Left colon (tissue), 2 donors: ENCODE measurements at regions not wholly inside any gene's neighbourhood (a gene's known extent, or its start where the extent isn't known, plus 50 kb on each side); places are given as distances from the start of the nearest gene placed in this dataset.
"Not testable (repeated sequence)": the region's sequence is repeated elsewhere in the genome, so short reads cannot be mapped to it uniquely, and the experiment has no call there.

Experiments used
- ATAC-seq: fragments of 200-7000 bp; cut with Tn5 transposase; one replicate; pipeline ENCODE4 v1.9.1; 2020; ENCODE audit warnings: mild to moderate bottlenecking, moderate library complexity
- DNase-seq, 2 donors: peaks; one replicate each; pipeline ENCODE4 v3.0.0-alpha.2; 2020
- intact Hi-C, 2 donors: fragments of 100-400 bp; cut with DNase I in 1 of 2; cut with micrococcal nuclease in 1 of 2; formaldehyde crosslinking; loops; one replicate each; pipeline versions ENCODE4 v1.11.2 to v1.14.0; 2022; cut with DNase I, micrococcal nuclease
- donor health status: DM: no; HTN: no; CAD: no.
- donor health status: DM: yes; HTN: yes; CAD: no.

DNA sequence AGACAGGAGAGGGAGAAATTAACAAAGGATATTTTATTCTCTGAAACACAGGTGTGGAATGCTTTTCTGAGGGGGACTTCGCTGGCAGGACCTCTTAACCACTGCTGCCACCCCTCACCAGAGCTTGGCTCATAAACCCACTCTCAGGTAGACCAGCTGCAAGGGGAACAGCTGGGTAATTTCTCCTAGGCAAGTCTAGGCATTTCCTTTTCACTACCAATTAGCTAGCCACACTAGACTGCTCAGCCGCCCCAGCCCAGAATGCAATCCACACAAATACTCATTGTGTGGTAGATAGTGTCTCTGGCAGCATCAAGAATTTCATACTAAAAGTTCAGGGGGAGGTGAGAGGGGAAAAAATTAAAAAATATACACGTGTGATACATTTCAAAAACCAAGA lies 267.6 kb upstream of the ID4 start:
- intact Hi-C loops, result no loop called here
- ATAC-seq, result no peak
- DNase-seq, result no peak

DNA sequence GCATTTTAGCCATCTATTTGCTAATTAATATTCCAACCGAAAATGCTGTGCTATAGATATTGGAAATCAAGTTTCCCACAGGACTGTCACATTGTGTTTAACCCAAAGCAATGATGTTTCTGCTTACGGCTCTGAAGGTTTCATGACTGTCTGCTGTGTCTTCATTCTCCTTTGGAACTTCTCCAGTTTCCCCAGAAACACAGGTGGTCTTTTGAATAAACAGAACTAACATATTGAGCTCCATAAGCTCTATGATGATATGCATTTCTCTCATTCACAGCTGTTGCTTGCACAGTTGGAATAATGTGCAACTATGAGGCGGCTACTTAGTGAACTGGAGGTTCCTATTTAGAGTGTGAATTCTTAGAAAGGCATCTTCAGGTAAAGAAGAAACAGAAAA lies 266.0 kb upstream of the ID4 start:
- ATAC-seq, result no peak
- intact Hi-C loops, result no loop called here
- DNase-seq, result no peak

DNA sequence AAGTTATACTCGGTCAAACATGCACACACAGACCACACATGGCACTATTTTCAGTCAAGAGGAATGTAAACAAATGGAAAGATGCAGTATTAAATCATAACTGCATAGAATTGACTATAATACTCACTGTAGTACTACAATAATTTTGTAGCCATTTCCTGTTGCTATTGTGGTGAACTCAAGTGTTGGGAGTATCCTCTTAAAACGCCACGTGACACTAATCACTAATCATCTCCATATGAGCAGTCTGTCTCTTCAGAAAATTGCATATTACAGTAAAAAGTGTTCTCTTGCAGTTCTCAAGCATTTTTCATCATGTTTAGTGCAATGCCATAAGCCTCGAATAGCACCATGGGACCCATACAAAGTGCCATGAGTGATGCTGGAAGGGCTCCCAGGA lies 258.7 kb upstream of the ID4 start:
- no peak for ATAC-seq
- DNase-seq, result no peak
- intact Hi-C loops, result no loop called here

DNA sequence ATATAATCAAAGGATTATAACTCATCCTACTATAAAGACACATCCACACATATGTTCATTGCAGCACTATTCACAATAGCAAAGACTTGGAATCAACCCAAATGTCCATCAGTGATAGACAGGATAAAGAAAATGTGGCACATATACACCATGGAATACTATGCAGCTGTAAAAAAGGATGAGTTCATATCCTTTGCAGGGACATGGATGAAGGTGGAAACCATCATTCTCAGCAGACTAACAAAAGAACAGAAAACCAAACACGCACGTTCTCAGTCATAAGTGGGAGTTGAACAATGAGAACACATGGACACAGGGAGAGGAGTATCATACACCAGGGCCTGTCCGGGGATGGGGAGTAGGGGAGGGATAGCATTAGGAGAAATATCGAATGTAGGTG lies 253.0 kb upstream of the ID4 start:
- intact Hi-C loops, DNase-seq, ATAC-seq: not testable (repeated sequence)

DNA sequence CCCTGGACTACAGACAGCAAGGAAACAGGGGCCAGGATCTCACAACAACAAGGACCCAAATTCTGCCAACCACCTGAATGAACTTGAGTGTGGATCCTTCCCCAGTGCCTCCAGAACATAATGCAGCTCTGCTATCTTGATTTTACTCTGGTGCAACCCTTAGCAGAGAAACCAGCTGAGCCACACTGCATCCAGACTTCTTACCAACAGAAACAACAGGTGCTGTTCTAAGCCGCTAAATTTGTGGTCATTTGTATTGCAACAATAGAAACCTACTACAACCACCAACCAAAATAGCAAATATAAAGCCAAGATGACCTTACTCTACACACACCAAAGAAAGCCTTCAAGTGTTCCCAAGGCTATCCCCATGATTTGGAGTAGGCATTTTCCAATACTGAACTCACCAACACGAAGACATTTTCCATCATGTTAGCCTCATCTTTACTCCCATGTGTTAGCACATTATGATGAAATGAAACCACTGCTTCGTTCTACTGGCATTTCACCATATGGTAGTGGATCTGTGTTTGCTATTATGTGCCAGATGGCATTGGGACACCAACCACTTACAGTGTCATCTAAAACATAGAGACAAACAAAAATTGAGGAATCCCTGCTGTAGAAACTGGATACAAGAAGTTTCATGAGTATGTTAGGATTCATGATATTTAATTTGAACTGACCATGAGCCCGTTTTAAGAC lies 249.8 kb upstream of the ID4 start:
- ATAC-seq (no peak), DNase-seq (no peak)
- intact Hi-C loops, result no loop called here

DNA sequence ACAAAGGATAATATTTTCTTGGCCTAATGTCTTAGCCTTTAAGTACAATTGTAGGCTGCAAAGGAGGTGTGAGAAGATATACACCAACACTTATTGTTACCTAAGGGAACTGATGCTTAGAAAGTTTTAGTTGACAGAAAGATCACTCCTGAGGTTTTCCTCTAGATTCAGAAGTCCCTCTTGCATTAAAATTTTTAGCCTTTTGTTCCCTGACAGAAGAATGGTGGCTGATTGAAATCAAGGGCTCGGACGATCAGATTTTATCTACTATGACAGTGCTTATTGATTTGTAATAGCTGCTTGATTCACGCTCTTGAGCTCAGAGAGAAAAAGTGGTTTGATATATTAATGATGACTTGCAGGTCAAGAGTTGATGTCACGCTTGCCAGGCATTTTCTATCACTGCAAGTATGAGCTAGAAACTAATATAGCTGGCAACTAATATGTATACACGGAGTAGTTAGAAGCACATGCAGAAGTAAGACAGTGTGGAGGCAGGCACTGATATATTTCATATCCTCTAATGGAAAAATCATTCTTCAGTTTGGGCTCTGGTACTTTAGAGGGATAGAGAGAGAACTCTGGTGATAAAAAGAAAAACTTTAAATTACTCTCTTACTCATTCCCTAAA lies 246.6 kb upstream of the ID4 start:
- ATAC-seq (no peak), DNase-seq (no peak)
- intact Hi-C loops, result no loop called here

DNA sequence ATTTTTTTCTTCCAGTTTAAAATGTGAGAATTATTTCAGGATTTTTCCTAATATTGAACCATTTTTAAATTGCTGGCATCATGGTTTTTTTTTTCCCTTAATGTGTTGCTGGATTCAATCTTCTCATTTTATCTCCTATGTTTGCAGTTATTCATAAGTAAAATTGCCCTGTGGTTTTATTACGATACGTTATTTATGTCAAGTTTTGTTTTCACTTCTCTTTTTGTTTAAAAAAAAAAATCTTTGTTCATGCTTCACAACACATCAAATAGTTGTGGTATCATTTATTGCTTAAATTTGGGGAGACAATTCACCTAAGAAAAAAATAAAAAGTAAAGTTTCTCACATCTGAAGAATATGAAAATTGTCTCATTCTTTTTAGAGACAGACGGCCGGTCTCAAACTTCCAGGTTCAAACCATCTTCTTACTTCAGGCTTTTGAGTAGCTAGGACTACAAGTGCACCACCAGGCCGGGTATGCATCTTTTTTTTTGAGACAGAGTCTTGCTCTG lies 239.3 kb upstream of the ID4 start:
- ATAC-seq (no peak), DNase-seq (no peak)
- intact Hi-C loops, result no loop called here

DNA sequence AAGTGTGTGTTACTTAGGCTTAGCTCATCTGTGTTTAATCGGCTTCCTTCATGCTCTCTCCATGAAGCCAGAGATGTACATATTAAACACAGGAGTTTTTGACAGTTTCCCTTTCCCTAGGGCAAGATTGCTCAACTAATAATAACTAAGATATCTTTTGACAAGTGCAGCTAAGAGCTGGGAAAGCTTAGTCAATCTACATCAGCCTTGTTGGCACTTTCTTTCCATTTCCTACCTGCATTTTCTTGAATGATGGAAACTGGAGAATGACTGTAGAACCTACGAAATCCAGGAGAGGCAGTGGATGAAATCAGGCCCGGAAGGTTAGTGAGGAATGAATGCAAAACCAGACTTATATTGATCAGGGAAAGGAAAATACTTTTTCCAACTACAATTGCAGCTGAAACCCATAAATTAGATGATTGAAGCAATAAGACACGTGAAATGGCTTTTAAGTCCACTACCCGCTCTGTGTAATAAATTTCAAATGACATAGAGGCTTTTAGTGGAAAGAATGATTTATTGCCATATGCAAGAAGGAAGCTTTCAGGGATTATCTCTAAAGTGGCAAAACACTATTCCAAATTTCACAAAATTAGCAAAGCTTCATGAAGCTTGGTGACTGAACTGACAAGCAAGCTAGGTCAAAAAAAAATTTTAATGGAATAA lies 237.2 kb upstream of the ID4 start:
- no peak for DNase-seq
- ATAC-seq, result no peak
- intact Hi-C loops, result no loop called here

DNA sequence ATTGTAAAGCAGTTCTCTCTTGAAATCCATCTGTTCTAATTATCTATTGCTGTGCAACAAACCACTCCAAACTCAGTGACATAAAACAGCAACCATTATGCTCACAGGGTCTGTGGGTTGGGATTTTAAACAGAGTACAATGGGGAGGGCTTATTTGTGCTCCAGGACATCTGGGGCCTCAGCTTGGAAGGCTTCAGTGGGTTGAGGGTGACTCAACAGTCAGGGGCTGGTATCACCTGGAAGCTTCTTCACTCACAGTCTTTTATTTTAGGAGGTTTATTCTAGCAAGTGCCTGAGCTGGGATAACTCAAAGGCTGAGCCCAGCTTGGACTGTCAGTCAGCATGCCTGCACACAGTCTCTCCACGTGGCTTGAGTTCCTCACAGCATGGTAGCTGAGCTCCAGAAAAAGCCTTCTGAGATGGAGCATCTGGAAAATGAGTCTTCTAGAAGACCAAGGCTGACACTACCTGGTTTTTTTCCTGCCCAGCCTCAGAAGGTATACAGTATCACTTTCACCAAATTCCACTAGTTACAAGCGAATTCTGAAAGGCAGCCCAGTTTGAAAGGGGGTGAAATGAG lies 234.6 kb upstream of the ID4 start:
- DNase-seq (no peak), ATAC-seq (no peak)
- intact Hi-C loops, result no loop called here

DNA sequence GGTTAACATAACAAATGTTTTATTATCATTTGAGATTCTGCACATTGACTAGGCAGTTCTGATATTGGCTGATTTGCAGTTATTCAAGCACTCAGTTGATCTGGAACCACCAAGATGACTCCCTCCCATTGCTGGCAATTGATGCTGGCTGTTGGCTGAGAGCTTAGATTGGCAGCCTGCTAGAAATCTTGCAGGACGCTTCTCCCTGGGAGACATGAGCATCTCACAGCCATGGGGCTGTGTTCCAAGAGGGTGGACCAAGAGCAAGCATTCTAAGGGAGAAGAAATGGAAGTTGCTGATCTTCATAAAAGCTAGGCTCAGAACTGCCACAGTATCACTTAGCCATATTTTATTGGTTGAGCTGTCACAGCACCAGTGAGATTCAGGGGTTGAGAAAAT lies 233.4 kb upstream of the ID4 start:
- DNase-seq, result no peak
- intact Hi-C loops, result no loop called here
- ATAC-seq, result no peak

DNA sequence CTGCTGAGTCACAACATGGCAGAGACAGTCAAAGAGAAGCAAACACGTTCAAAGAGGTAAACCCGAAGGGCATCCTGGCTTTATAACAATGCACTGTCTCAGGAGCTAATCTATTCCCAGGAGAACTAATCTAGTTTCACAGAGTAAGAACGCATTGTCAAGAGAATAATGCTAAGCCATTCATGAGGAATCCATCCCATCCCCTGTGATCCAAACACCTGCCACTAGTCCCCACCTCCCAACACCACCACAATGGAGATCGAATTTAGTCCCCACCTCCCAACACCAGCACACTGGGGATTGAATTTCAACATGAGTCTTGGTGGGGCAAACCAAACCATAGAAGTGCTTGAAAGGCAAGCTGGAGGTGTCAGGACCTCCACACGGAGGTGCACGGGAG lies 231.5 kb upstream of the ID4 start:
- DNase-seq (no peak), ATAC-seq (no peak)
- intact Hi-C loops, result no loop called here

DNA sequence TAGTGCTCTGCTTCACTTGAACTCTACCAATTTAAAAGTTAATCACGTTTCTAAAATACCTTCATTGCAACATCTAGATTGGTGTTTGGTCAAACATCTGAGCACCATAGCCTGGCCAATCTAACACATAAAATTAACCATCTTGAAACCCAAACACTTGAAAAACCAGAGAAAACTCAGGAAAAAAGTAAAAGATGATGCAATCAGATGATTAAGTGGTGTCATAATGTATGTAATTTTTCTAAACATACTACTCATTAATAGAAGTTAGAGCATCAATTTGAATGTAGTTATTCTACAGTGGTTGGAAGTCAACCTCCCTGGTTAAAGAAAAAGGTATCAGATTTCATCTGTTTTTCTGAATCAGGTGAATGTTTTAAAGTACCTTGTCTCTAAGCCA lies 228.6 kb upstream of the ID4 start:
- ATAC-seq (no peak), DNase-seq (no peak)
- intact Hi-C loops, result no loop called here

DNA sequence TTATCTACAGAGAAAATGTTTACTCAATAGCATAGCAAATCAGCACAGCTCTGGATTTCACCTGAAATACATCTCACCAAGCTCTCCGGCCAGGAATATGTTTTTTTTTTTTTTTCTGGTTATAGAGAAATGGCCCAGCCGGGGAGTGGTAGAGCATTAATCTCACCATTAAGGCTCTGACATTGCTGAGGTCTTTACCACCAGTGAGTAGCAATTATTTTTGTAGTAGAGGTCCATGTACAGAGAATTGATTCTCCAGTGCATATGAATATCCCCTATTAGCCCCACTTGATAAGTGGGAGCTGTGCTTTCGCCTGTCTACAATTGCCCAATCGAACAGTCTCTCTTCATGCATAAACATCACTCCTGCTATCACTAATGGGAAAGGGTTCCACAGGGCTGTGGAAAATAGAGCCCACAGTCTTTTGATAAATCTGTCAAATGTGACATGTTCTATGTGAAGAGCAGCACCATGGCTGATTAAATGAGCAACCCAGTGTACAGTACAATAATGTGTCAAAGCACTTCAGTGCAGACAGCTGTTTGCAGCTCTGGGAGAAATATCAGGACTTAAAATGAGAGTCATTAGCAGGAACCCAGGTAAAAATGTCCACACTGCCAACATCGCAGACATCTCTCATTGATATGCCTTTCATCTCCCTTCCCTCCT lies 227.1 kb upstream of the ID4 start:
- DNase-seq, result no peak
- no peak for ATAC-seq
- intact Hi-C loops, result no loop called here

DNA sequence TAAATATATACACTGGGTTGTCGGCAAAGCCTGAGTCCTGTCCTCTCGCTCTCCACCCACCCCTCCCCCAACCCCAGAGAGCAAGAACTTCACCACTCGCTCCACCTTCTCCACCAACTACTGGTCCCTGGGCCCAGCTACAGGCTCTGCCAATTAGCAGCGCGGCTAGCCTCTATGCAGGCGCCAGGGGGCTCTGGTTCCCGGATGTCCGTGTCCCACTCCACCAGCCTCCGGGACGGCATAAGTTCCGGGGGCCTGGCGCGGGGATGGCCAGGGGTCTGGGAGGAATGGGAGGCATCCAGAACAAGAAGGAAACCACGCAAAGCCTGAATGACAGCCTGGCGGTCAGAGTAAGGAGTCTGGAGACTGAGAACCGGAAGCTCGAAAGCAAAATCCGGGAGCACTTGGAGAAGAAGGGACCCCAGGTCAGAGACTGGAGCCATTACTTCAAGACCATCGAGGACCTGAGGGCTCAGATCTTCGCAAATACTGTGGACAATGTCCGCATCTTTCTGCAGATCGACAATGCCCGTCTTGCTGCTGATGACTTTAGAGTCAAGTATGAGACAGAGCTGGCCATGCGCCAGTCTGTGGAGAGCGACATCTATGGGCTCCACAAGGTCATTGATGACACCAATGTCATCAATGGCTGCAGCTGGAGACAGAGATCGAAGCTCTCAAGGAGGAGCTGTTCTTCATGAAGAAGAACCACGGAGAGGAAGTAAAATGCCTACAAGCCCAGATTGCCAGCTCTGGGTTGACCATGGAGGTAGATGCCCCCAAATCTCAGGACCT lies 224.3 kb upstream of the ID4 start:
- ATAC-seq, DNase-seq, intact Hi-C loops: not testable (repeated sequence)

DNA sequence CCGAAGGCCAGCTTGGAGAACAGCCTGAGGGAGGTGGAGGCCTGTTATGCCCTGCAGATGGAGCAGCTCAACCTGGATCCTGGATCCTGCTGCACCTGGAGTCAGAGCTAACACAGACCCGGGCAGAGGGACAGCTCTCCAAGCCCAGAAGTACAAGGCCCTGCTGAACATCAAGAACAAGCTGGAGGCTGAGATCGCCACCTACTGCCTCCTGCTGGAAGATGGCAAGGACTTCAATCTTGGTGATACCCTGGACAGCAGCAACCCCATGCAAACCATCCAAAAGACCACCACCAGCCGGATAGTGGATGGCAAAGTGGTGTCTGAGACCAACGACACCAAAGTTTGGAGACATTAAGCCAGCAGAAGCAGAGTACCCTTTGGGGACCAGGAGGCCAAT lies 223.5 kb upstream of the ID4 start:
- ATAC-seq (no peak), DNase-seq (no peak)
- intact Hi-C loops, result no loop called here

DNA sequence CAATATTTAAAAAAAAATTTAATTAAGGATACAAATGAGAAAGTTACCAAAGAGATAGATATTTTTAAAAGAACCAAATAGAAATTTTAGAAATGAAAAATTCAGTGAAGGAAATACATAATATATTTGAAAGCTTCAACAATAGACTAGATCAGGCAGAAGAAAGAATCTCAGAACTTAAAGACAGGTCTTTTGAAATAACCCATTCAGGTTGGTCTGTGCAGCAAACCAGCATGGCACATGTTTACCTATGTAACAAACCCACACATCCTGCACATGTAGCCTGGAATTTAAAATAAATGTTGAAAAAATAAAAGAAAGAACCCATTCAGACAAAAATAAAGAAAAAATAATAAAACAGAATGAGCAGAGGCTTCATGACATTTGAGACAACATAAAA lies 221.1 kb upstream of the ID4 start:
- ATAC-seq (no peak), DNase-seq (no peak)
- intact Hi-C loops, result no loop called here

DNA sequence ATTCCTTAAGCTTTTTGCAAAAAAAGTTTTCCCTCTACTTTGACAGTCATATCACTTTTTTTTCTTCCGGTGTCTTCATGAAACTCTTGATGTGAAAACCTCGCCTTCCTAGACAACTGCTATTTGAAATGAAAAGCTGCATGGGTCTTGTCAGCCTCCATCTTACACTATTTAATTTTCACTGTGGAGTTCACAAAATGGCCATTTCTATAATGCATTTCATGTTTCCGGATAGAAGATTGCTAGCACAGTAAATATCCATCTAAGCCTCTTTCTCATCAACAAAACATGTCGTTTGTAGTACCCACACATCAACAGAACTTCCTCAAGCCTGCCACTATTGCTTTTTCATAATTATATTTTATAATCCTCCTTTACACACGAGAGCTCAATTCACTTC lies 204.9 kb upstream of the ID4 start:
- intact Hi-C loops, result no loop called here
- no peak for DNase-seq
- ATAC-seq, result no peak

DNA sequence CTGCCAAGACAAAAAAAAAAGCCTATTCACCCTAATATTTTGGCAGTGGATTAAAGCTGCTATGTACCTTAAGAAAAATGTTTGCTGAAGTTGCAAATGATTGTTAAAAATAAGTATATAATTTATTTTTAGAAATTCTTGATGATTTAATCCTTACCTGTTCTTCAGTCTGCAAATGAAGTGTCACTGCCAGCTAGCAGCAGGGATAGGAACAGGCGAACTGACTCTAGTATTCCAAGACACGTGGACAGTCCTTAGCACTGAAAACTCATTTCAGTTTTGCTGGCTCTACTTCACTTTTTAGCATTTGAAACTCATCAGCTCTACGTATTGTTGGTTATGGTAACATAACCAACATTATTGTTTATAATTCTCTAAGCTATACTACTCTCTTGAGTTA lies 204.4 kb upstream of the ID4 start:
- ATAC-seq, result no peak
- intact Hi-C loops, result no loop called here
- DNase-seq, result no peak

DNA sequence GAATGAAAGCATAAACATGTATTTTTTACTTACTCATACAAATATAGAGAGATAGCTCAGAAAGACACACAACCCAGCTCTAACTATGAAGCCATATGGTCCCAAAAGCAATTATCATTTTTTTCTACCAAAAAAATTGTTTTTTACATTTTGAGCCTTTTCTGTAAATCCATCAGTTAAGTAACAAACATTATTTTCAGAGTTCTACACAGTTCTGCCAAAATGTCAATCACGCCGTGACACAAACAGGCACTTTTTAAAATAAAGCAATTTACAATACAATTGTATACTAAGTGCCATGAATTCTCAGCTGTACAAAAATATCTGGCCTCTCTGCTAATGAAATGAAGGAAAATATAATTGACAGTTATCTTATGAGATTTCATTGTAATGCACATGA lies 201.4 kb upstream of the ID4 start:
- intact Hi-C loops, result no loop called here
- DNase-seq (no peak), ATAC-seq (no peak)
